ENCODE measurements at regions not wholly inside any gene's neighbourhood (a gene's known extent, or its start where the extent isn't known, plus 50 kb on each side); places are given as distances from the start of the nearest gene placed in this dataset.
"Not testable (repeated sequence)": the region's sequence is repeated elsewhere in the genome, so short reads cannot be mapped to it uniquely, and the experiment has no call there.

DNA sequence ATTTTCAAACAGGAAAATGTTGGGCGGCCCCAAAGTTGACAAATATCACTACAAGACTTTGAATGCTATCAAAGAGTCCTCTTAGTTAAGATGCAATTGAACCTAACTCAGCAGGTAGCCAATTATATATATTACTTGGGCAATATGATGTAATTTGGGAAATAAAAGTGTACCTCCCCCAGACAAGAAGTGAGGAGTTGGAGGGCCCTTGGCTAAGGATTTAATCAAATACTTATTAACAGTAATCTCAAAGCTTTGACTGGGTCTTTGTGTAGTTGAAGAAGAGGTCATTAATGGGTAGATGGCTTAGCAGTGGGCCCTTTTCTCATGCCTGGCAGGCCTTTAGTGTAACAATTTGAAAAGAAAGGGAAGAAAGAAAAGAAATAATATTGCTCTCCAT is 599.0 kb downstream of the CSNK1G3 start:
- no peak for DNase-seq
- Mint-ChIP-seq H3K27me3 (no peaks in the 10 kb centered on the region), H3K36me3 (no peaks in the 10 kb centered on the region), H3K27ac (no peak overlapping the region), H3K4me1 (no peaks in the 10 kb centered on the region), H3K4me3 (no peak overlapping the region), H3K9me3 (ENCODE audit: low read depth) (peaks cover 2% of the 10 kb centered on the region)
- CTCF ChIA-PET: no interaction called here
- ATAC-seq: no peak

DNA sequence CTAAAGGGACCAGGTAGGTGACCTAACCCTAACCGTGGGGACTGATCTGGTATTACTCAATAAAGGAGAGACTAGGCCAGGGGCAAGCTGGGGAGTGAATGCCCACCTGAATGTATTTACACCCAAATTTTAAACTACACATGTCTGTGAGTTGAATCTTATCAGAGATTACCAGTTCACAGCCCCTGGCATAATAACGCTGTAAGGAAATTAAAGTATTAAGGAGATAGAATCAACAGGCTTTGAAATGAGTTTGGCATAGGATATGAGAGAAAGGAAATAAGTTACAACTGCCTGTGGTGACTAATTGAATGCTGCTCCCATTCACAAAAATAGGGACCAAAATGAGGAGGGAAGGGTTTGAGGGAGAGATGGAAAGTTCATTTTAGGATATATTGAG is 593.3 kb downstream of the CSNK1G3 start:
- DNase-seq (no peak), ATAC-seq (no peak)
- H3K36me3 Mint-ChIP-seq: no peaks in the 10 kb centered on the region
- no peak overlapping the region for H3K4me3 Mint-ChIP-seq
- no peaks in the 10 kb centered on the region for H3K4me1 Mint-ChIP-seq
- CTCF ChIA-PET: no interaction called here
- H3K27me3 Mint-ChIP-seq: no peaks in the 10 kb centered on the region
- no peak overlapping the region for H3K27ac Mint-ChIP-seq
- H3K9me3 Mint-ChIP-seq (ENCODE audit: low read depth): peaks cover 4% of the 10 kb centered on the region

- Mint-ChIP-seq H3K4me1 (no peaks in the 10 kb centered on the region), H3K4me3 (no peak overlapping the region), H3K36me3 (no peaks in the 10 kb centered on the region), H3K9me3 (ENCODE audit: low read depth) (peaks cover 4% of the 10 kb centered on the region), H3K27ac (no peak overlapping the region), H3K27me3 (no peaks in the 10 kb centered on the region)
- CTCF ChIA-PET: no interaction called here
- no peak for DNase-seq
- ATAC-seq: no peak
These were observed 592.8 kb downstream of the CSNK1G3 start for GRCh38 chr5:124104821-124105220.

- Mint-ChIP-seq H3K4me3 (no peak overlapping the region), H3K9me3 (ENCODE audit: low read depth) (peaks cover 4% of the 10 kb centered on the region), H3K27ac (no peak overlapping the region), H3K27me3 (no peaks in the 10 kb centered on the region), H3K36me3 (no peaks in the 10 kb centered on the region), H3K4me1 (no peaks in the 10 kb centered on the region)
- DNase-seq (no peak), ATAC-seq (no peak)
- CTCF ChIA-PET: no interaction called here
These were observed 592.4 kb downstream of the CSNK1G3 start for GRCh38 chr5:124104344-124104743.

DNA sequence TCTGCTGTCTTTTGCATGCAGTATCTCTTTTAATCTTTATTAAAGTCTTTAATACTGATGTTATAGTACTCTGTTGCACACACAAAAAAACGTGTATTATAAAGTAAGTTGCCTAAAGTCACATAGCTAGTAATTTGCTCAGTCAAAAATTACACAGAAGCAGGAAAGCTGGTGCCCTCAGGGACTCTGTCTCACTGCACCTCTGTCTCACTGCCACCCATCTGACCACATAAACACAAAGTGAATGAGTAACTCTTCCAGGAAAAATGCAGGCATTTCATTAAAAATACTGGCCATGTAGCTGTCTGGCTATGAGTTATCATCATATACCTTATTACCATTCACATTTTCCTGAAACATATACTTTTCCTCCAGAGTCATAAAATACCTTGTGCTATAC is 591.7 kb downstream of the CSNK1G3 start:
- no peak overlapping the region for H3K4me3 Mint-ChIP-seq
- peaks cover 4% of the 10 kb centered on the region for H3K9me3 Mint-ChIP-seq (ENCODE audit: low read depth)
- no peak for DNase-seq
- H3K36me3 Mint-ChIP-seq: no peaks in the 10 kb centered on the region
- no peak for ATAC-seq
- no peaks in the 10 kb centered on the region for H3K27me3 Mint-ChIP-seq
- H3K27ac Mint-ChIP-seq: no peak overlapping the region
- no peaks in the 10 kb centered on the region for H3K4me1 Mint-ChIP-seq
- CTCF ChIA-PET: no interaction called here

GRCh38 chr5:124103056-124103455 is 591.1 kb downstream of the CSNK1G3 start:
- ATAC-seq; H3K9me3 Mint-ChIP-seq (ENCODE audit: low read depth); H3K36me3 Mint-ChIP-seq; H3K4me1 Mint-ChIP-seq; H3K4me3 Mint-ChIP-seq; H3K27ac Mint-ChIP-seq; DNase-seq; H3K27me3 Mint-ChIP-seq; CTCF ChIA-PET: not testable (repeated sequence)

DNA sequence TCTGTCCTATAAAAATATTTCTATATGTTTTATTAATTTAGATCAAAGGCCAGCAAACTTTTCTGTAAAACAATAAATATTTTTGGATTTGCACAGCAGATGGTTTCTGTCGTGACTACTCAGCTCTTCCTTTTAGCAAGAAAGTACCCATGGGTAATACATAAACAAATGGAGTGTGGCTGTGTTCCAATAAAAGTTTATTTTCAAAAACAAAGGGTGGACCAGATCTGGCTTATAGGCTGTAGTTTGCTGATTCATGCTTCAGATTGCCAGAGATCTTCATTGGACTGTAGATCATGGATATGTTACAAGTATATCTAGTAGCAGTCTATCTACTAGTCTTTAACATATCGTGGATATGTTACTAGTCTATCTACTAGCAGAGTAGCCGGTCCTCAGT is 590.5 kb downstream of the CSNK1G3 start:
- ATAC-seq (no peak), DNase-seq (no peak)
- H3K27ac Mint-ChIP-seq: no peak overlapping the region
- CTCF ChIA-PET: no interaction called here
- no peak overlapping the region for H3K4me3 Mint-ChIP-seq
- H3K4me1 Mint-ChIP-seq: no peaks in the 10 kb centered on the region
- H3K9me3 Mint-ChIP-seq (ENCODE audit: low read depth): peaks cover 4% of the 10 kb centered on the region
- no peaks in the 10 kb centered on the region for H3K27me3 Mint-ChIP-seq
- H3K36me3 Mint-ChIP-seq: no peaks in the 10 kb centered on the region

DNA sequence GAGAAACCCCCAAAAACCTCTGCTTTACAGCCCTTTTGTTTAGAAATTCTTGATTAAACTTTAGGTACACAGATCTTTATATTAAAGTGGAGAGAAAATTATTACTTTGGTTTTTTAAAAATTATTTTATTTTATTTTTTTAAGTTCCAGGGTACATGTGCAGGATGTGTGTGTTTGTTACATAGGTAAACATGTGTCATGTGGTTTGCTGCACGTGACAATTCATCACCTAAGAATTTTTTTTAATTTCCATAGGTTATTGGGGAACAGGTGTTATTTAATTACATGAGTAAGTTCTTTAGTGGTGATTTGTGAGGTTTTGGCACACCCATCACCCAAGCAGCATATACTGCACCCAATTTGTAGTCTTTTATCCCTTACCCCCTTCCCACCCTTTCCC is 581.7 kb downstream of the CSNK1G3 start:
- H3K27ac Mint-ChIP-seq: no peak overlapping the region
- CTCF ChIA-PET: no interaction called here

GRCh38 chr5:124090115-124090514 is 578.1 kb downstream of the CSNK1G3 start:
- no peak for DNase-seq
- Mint-ChIP-seq H3K36me3 (no peaks in the 10 kb centered on the region), H3K4me3 (no peak overlapping the region), H3K4me1 (no peaks in the 10 kb centered on the region), H3K9me3 (ENCODE audit: low read depth) (peaks cover 7% of the 10 kb centered on the region), H3K27me3 (no peaks in the 10 kb centered on the region), H3K27ac (no peak overlapping the region)
- CTCF ChIA-PET: no interaction called here
- no peak for ATAC-seq

More for the DNA sequence above, 581.7 kb downstream of the CSNK1G3 start:
- ATAC-seq (no peak), DNase-seq (no peak)
- Mint-ChIP-seq H3K4me3 (no peak overlapping the region), H3K27me3 (no peaks in the 10 kb centered on the region), H3K36me3 (no peaks in the 10 kb centered on the region), H3K4me1 (no peaks in the 10 kb centered on the region), H3K9me3 (ENCODE audit: low read depth) (peaks cover 5% of the 10 kb centered on the region)

GRCh38 chr5:124089578-124089977 is 577.6 kb downstream of the CSNK1G3 start:
- Mint-ChIP-seq H3K36me3 (no peaks in the 10 kb centered on the region), H3K4me1 (no peaks in the 10 kb centered on the region), H3K27ac (no peak overlapping the region), H3K9me3 (ENCODE audit: low read depth) (peaks cover 5% of the 10 kb centered on the region), H3K4me3 (no peak overlapping the region), H3K27me3 (no peaks in the 10 kb centered on the region)
- CTCF ChIA-PET: no interaction called here
- DNase-seq (no peak), ATAC-seq (no peak)

DNA sequence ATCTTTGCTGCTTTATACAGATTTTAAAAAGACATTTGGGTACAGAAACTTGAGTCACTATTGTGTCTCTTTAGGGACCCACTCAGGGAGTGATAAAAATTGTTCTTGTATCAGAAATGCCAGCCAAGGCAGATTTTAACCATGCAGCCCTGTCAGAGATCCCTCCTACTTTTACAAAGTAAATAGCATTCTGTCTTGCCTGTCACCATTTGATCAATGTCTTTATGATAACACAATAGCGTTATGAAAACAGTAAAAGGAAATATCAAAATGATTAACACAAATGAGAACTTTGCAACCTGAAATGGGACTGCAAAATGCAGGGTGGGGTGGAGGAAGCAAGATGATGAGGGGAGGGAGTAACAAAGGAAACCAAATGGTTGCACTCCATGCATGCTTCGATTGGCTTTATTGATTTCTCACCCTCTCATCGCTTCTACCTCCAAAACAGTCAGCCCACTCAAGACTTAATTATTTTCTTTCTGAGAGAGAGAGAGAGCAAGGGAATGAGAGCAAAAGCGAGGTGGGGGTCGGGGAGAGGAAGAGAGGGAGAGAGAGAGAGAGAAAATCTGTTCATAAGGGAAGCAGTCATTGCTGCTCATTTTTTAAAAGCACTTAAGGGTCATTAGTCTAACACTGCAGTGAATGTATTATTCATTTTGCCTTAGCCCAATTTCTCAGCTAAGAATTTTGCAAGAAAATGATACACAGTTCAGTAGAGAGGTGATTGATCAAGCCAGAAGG is 576.5 kb downstream of the CSNK1G3 start:
- no peak overlapping the region for H3K4me3 Mint-ChIP-seq
- ATAC-seq: no peak
- H3K27ac Mint-ChIP-seq: no peak overlapping the region
- peaks cover 7% of the 10 kb centered on the region for H3K9me3 Mint-ChIP-seq (ENCODE audit: low read depth)
- H3K4me1 Mint-ChIP-seq: no peaks in the 10 kb centered on the region
- DNase-seq: no peak
- H3K27me3 Mint-ChIP-seq: no peaks in the 10 kb centered on the region
- CTCF ChIA-PET: no interaction called here
- no peaks in the 10 kb centered on the region for H3K36me3 Mint-ChIP-seq

DNA sequence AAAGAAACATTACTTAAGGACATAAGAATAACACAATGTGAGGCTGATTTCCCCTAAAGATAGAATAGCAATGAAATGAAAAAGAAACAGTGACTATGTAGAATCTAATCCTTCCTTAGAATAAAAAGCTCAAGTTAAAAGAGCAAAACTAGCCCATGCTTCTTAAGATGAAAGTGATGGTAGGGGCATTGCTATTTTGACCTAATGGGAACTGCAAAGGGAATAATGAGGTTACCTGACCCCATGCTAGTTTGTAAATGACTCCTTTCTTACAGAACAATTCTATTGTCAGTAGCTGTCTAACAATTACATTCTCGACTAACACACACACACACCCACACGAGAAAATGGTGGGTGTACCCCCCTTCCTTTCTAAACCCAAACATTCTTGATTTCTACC is 575.8 kb downstream of the CSNK1G3 start:
- DNase-seq (no peak), ATAC-seq (no peak)
- CTCF ChIA-PET: no interaction called here
- Mint-ChIP-seq H3K4me1 (no peaks in the 10 kb centered on the region), H3K4me3 (no peak overlapping the region), H3K36me3 (no peaks in the 10 kb centered on the region), H3K27me3 (no peaks in the 10 kb centered on the region), H3K9me3 (ENCODE audit: low read depth) (peaks cover 7% of the 10 kb centered on the region), H3K27ac (no peak overlapping the region)

DNA sequence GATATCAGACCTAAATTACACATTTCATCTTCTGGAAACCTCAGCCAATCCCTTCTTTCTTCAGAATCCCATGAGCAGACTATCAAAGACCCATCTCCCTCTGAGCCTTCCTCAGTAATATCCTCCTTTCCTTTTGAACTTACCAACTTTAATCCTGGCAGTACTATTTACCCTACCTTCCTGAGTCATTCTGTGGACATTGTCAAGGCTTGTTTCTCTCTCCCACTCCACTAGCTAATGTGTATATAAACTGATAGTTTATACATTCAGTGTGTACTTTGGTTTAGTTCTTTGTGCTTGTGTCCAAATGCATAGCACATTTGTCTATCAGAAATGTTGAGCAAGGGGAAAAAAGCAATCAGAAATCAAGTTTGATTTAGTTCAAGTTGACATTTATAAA is 568.3 kb downstream of the CSNK1G3 start:
- CTCF ChIA-PET: no interaction called here
- Mint-ChIP-seq H3K27ac (no peak overlapping the region), H3K27me3 (no peaks in the 10 kb centered on the region), H3K4me3 (no peak overlapping the region), H3K4me1 (no peaks in the 10 kb centered on the region), H3K36me3 (no peaks in the 10 kb centered on the region), H3K9me3 (ENCODE audit: low read depth) (peaks cover 4% of the 10 kb centered on the region)
- DNase-seq: no peak
- ATAC-seq: no peak

GRCh38 chr5:124079062-124079461 is 567.1 kb downstream of the CSNK1G3 start:
- Mint-ChIP-seq H3K4me3 (no peak overlapping the region), H3K27ac (no peak overlapping the region), H3K36me3 (no peaks in the 10 kb centered on the region), H3K27me3 (no peaks in the 10 kb centered on the region), H3K4me1 (no peaks in the 10 kb centered on the region), H3K9me3 (ENCODE audit: low read depth) (peaks cover 4% of the 10 kb centered on the region)
- DNase-seq (no peak), ATAC-seq (no peak)
- CTCF ChIA-PET: no interaction called here

DNA sequence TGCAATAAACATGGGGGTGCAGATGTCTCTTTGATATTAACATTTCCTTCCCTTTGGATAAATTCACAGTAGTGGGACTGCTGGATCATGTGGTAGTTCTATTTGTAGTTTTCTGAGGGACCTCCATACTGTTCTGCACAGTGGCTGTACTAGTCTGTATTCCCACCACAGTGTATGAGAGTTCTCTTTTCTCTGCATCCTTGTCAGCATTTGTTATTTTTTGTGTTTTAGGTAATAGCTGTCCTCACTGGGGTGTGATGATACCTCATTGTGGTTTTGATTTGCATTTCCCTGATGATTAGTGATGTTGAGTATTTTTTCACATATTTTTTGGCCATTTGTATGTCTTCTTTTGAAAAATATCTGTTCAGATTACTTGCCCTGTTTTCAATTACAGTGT is 562.5 kb downstream of the CSNK1G3 start:
- CTCF ChIA-PET: no interaction called here
- peaks cover 2% of the 10 kb centered on the region for H3K9me3 Mint-ChIP-seq (ENCODE audit: low read depth)
- H3K27me3 Mint-ChIP-seq: no peaks in the 10 kb centered on the region
- H3K4me3 Mint-ChIP-seq: no peak overlapping the region
- no peak for ATAC-seq
- no peak overlapping the region for H3K27ac Mint-ChIP-seq
- H3K4me1 Mint-ChIP-seq: no peaks in the 10 kb centered on the region
- H3K36me3 Mint-ChIP-seq: no peaks in the 10 kb centered on the region
- DNase-seq: no peak
